ENCODE measurements at regions not wholly inside any gene's neighbourhood (a gene's known extent, or its start where the extent isn't known, plus 50 kb on each side); places are given as distances from the start of the nearest gene placed in this dataset.
"Not testable (repeated sequence)": the region's sequence is repeated elsewhere in the genome, so short reads cannot be mapped to it uniquely, and the experiment has no call there.

GRCh38 chr12:72753571-72753970 lies 481.4 kb downstream of the TRHDE start:
- H4K20me1 ChIP-seq (ENCODE audit: insufficient read depth, low read length): no peaks in the 10 kb centered on the region
- no peak for DNase-seq

DNA sequence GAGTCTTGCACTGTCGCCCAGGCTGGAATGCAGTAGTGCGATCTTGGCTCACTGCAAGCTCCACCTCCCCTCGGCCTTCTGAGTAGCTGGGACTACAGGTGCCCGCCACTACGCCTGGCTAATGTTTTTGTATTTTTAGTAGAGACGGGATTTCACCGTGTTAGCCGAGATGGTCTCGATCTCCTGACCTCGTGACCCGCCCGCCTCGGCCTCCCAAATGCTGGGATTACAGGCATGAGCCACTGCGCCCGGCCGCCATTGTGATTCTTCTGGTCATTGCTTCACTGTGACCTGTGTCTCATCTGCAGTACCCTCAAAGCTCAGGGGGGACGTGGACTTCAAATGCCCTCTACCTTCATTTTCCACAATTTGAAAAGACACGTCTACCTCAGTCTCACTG lies 481.9 kb downstream of the TRHDE start:
- H3K27ac ChIP-seq (ENCODE audit: low read length); H3K4me2 ChIP-seq (ENCODE audit: low read depth, low read length); H3K79me2 ChIP-seq (ENCODE audit: low read length); H3K27me3 ChIP-seq (replicated peaks; ENCODE audit: insufficient read depth, low read length); H3K4me1 ChIP-seq (ENCODE audit: low read length); H3K9me2 ChIP-seq (replicated peaks; ENCODE audit: insufficient read depth, low read length); DNase-seq; H3K4me3 ChIP-seq (ENCODE audit: low read length); H3K36me3 ChIP-seq (replicated peaks; ENCODE audit: insufficient read depth, low read length); H3K9me3 ChIP-seq (replicated peaks; ENCODE audit: insufficient read depth, low read length); H3K9ac ChIP-seq (ENCODE audit: low read length); H2AFZ ChIP-seq (ENCODE audit: low read length); H3F3A ChIP-seq (ENCODE audit: insufficient read depth, low read length); H4K20me1 ChIP-seq (ENCODE audit: insufficient read depth, low read length): not testable (repeated sequence)

More at GRCh38 chr12:72753571-72753970, 481.4 kb downstream of the TRHDE start:
- H3K27me3 ChIP-seq (replicated peaks; ENCODE audit: insufficient read depth, low read length): no peaks in the 10 kb centered on the region
- H3K27ac ChIP-seq (ENCODE audit: low read length): no peak overlapping the region
- H3K4me1 ChIP-seq (ENCODE audit: low read length): no peaks in the 10 kb centered on the region
- no peaks in the 10 kb centered on the region for H3F3A ChIP-seq (ENCODE audit: insufficient read depth, low read length)
- H3K4me3 ChIP-seq (ENCODE audit: low read length): no peak overlapping the region
- H2AFZ ChIP-seq (ENCODE audit: low read length): no peak overlapping the region
- H3K9me2 ChIP-seq (replicated peaks; ENCODE audit: insufficient read depth, low read length): no peaks in the 10 kb centered on the region
- no peak overlapping the region for H3K4me2 ChIP-seq (ENCODE audit: low read depth, low read length)
- TF ChIP-seq, protein P1, sequence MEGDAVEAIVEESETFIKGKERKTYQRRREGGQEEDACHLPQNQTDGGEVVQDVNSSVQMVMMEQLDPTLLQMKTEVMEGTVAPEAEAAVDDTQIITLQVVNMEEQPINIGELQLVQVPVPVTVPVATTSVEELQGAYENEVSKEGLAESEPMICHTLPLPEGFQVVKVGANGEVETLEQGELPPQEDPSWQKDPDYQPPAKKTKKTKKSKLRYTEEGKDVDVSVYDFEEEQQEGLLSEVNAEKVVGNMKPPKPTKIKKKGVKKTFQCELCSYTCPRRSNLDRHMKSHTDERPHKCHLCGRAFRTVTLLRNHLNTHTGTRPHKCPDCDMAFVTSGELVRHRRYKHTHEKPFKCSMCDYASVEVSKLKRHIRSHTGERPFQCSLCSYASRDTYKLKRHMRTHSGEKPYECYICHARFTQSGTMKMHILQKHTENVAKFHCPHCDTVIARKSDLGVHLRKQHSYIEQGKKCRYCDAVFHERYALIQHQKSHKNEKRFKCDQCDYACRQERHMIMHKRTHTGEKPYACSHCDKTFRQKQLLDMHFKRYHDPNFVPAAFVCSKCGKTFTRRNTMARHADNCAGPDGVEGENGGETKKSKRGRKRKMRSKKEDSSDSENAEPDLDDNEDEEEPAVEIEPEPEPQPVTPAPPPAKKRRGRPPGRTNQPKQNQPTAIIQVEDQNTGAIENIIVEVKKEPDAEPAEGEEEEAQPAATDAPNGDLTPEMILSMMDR (IDR thresholded peaks at IDR 0.05; ENCODE audit: low read length): no peak
- no peak overlapping the region for H3K9ac ChIP-seq (ENCODE audit: low read length)
- no peaks in the 10 kb centered on the region for H3K9me3 ChIP-seq (replicated peaks; ENCODE audit: insufficient read depth, low read length)
- no peaks in the 10 kb centered on the region for H3K79me2 ChIP-seq (ENCODE audit: low read length)
- no peaks in the 10 kb centered on the region for H3K36me3 ChIP-seq (replicated peaks; ENCODE audit: insufficient read depth, low read length)

- Histone ChIP-seq H3K9me3 (replicated peaks; ENCODE audit: insufficient read depth, low read length) (no peaks in the 10 kb centered on the region), H3K27me3 (replicated peaks; ENCODE audit: insufficient read depth, low read length) (no peaks in the 10 kb centered on the region), H3K9ac (ENCODE audit: low read length) (no peak overlapping the region), H4K20me1 (ENCODE audit: insufficient read depth, low read length) (no peaks in the 10 kb centered on the region), H3F3A (ENCODE audit: insufficient read depth, low read length) (no peaks in the 10 kb centered on the region), H3K4me1 (ENCODE audit: low read length) (no peaks in the 10 kb centered on the region), H3K79me2 (ENCODE audit: low read length) (no peaks in the 10 kb centered on the region), H3K9me2 (replicated peaks; ENCODE audit: insufficient read depth, low read length) (no peaks in the 10 kb centered on the region), H2AFZ (ENCODE audit: low read length) (no peak overlapping the region), H3K4me3 (ENCODE audit: low read length) (no peak overlapping the region), H3K4me2 (ENCODE audit: low read depth, low read length) (no peak overlapping the region), H3K36me3 (replicated peaks; ENCODE audit: insufficient read depth, low read length) (no peaks in the 10 kb centered on the region), H3K27ac (ENCODE audit: low read length) (no peak overlapping the region)
- no peak for DNase-seq
- no peak for TF ChIP-seq EZH2phosphoT487 (IDR thresholded peaks at IDR 0.05; ENCODE audit: low read length)
- TF ChIP-seq, protein P1 (IDR thresholded peaks at IDR 0.05; ENCODE audit: low read length): no peak
Measured at GRCh38 chr12:72766517-72766916, 494.3 kb downstream of the TRHDE start.

DNA sequence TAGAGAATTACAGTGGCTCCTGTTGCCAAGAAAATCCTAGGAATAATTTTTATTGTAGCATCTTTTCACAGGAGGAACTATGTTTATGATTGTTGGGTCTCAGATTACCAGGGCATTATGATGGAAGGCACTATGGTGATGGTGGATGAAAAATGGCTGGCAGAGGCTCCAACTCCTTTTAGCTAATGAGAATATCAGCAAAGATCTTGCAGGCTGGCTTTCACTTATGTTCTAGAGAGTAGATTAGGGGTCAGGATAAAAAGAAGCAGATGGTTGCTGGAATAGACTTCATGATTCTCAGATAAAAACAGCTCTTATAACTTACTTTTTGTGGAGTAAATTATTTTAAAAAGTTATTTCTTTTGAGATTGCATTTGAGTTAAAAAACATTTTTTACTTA lies 501.9 kb downstream of the TRHDE start:
- TF ChIP-seq EZH2 (optimal IDR thresholded peaks at IDR 0.05; ENCODE audit: low read depth, low read length) (no peak), EZH2phosphoT487 (IDR thresholded peaks at IDR 0.05; ENCODE audit: low read length) (no peak)
- TF ChIP-seq, protein P1 (IDR thresholded peaks at IDR 0.05; ENCODE audit: low read length): no peak
- Histone ChIP-seq H3K9me3 (replicated peaks; ENCODE audit: insufficient read depth, low read length) (no peaks in the 10 kb centered on the region), H3K4me3 (ENCODE audit: low read length) (no peak overlapping the region), H2AFZ (ENCODE audit: low read length) (no peak overlapping the region), H3K4me2 (ENCODE audit: low read depth, low read length) (no peak overlapping the region), H3K27ac (ENCODE audit: low read length) (no peak overlapping the region), H3K36me3 (replicated peaks; ENCODE audit: insufficient read depth, low read length) (no peaks in the 10 kb centered on the region), H4K20me1 (ENCODE audit: insufficient read depth, low read length) (no peaks in the 10 kb centered on the region), H3F3A (ENCODE audit: insufficient read depth, low read length) (no peaks in the 10 kb centered on the region), H3K9me2 (replicated peaks; ENCODE audit: insufficient read depth, low read length) (no peaks in the 10 kb centered on the region), H3K27me3 (replicated peaks; ENCODE audit: insufficient read depth, low read length) (no peaks in the 10 kb centered on the region), H3K9ac (ENCODE audit: low read length) (no peak overlapping the region), H3K79me2 (ENCODE audit: low read length) (no peaks in the 10 kb centered on the region), H3K4me1 (ENCODE audit: low read length) (no peaks in the 10 kb centered on the region)
- DNase-seq: no peak

Data from MM.1S (cell line).